Neural progenitor cell (in vitro differentiated cells): ENCODE measurements at regions not wholly inside any gene's neighbourhood (a gene's known extent, or its start where the extent isn't known, plus 50 kb on each side); places are given as distances from the start of the nearest gene placed in this dataset.

Source experiments
- DNase-seq: peaks from one replicate; pipeline ENCODE4 v3.0.0-alpha.2; 2016; ENCODE audit warnings: low spot score
- H2AFZ ChIP-seq: fragments of 200-600 bp; sonication (generic); replicated peaks from 2 replicates; pipeline ENCODE4 v1.6.1; 2016; ENCODE audit warnings: antibody characterized with exemption
- H3F3A ChIP-seq: fragments of 200-600 bp; sonication (generic); 2 replicates; pipeline ENCODE4 v1.6.1; 2016; ENCODE audit warnings: antibody characterized with exemption, low read depth
- H3K27ac ChIP-seq: fragments of 200-600 bp; sonication (generic); 2 replicates; pipeline ENCODE4 v1.5.1; 2016; ENCODE audit warnings: mild to moderate bottlenecking
- H3K27me3 ChIP-seq: fragments of 200-600 bp; sonication (generic); 2 replicates; pipeline ENCODE4 v1.6.1; 2016; ENCODE audit warnings: mild to moderate bottlenecking, moderate library complexity
- H3K36me3 ChIP-seq: fragments of 200-600 bp; sonication (generic); 2 replicates; pipeline ENCODE4 v1.5.1; 2016
- H3K4me1 ChIP-seq: fragments of 200-600 bp; sonication (generic); 2 replicates; pipeline ENCODE4 v1.6.1; 2016; ENCODE audit warnings: mixed run types
- H3K4me2 ChIP-seq: fragments of 200-600 bp; sonication (generic); 2 replicates; pipeline ENCODE4 v1.6.1; 2016
- H3K4me3 ChIP-seq: fragments of 200-600 bp; sonication (generic); 2 replicates; pipeline ENCODE4 v1.5.1; 2016
- H3K79me2 ChIP-seq: fragments of 200-600 bp; sonication (generic); 2 replicates; pipeline ENCODE4 v1.6.1; 2016; ENCODE audit warnings: low read depth
- H3K9ac ChIP-seq: fragments of 200-600 bp; sonication (generic); 2 replicates; pipeline ENCODE4 v1.6.1; 2016
- H3K9me3 ChIP-seq: fragments of 200-600 bp; sonication (generic); 2 replicates; pipeline ENCODE4 v1.5.1; 2016; ENCODE audit warnings: low read depth
- H4K20me1 ChIP-seq: fragments of 200-600 bp; sonication (generic); 2 replicates; pipeline ENCODE4 v1.6.1; 2016; ENCODE audit warnings: low read depth
- H3K27ac Mint-ChIP-seq: 3 replicates; pipeline ENCODE4 v1.8.0; 2021; ENCODE audit warnings: mixed read lengths
- H3K27me3 Mint-ChIP-seq: 2 replicates; pipeline ENCODE4 v1.8.0; 2022; ENCODE audit warnings: low read depth, mild to moderate bottlenecking, inconsistent platforms, moderate library complexity, mixed read lengths; ENCODE audit not compliant: insufficient read depth
- H3K36me3 Mint-ChIP-seq: 3 replicates; pipeline ENCODE4 v1.8.0; 2021; ENCODE audit warnings: mixed read lengths
- H3K4me1 Mint-ChIP-seq: 3 replicates; pipeline ENCODE4 v1.8.0; 2021; ENCODE audit warnings: mixed read lengths
- H3K4me3 Mint-ChIP-seq: 3 replicates; pipeline ENCODE4 v1.8.0; 2021; ENCODE audit warnings: mild to moderate bottlenecking, moderate library complexity, mixed read lengths
- H3K9me3 Mint-ChIP-seq: 3 replicates; pipeline ENCODE4 v1.8.0; 2020; ENCODE audit warnings: mixed read lengths
- EZH2 ChIP-seq: fragments of 200-600 bp; sonication (generic); IDR thresholded peaks from 2 replicates; pipeline ENCODE4 v1.6.1; 2017; ENCODE audit warnings: antibody characterized with exemption, mild to moderate bottlenecking, moderate library complexity
- EZH2phosphoT487 ChIP-seq: fragments of 200-600 bp; sonication (generic); IDR thresholded peaks from 2 replicates; pipeline ENCODE4 v1.6.1; 2017; ENCODE audit warnings: antibody characterized with exemption
- TF ChIP-seq, protein P1 (sequence below): fragments of 200-600 bp; sonication (generic); IDR thresholded peaks from 2 replicates; pipeline ENCODE4 v1.5.1; 2017; ENCODE audit warnings: antibody characterized with exemption, mild to moderate bottlenecking

DNA sequence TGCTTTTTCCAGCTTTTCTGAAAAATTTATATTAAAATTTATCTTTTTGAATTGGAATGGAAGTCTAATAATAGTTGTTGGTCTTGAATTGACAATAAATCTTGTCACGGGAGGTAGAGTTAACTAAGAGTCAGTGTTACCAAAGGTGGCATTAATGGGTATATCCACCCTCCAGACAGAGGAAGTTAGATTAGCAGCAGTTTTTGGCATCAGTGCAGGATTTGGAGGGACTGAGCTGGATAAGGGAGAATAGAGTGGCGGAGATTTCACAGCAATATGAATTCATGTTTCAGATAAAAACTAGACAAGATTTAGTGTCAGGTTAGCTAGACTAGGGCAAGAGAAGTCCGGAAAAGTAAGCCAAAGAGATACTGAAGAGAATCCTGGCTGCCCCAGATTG is 201.3 kb upstream of the ZBTB20 start:
- Mint-ChIP-seq H3K9me3 (peaks cover 3% of the 10 kb centered on the region), H3K4me3 (no peak overlapping the region), H3K4me1 (peaks cover 10% of the 10 kb centered on the region), H3K27me3 (no peaks in the 10 kb centered on the region), H3K36me3 (no peaks in the 10 kb centered on the region), H3K27ac (no peak overlapping the region)
- no peaks in the 10 kb centered on the region for H3K9me3 ChIP-seq
- H3K4me3 ChIP-seq, result no peak overlapping the region
- no peak overlapping the region for H2AFZ ChIP-seq
- H3K4me2 ChIP-seq, result no peak overlapping the region
- no peaks in the 10 kb centered on the region for H3F3A ChIP-seq
- H3K9ac ChIP-seq, result no peak overlapping the region
- DNase-seq, result no peak
- no peaks in the 10 kb centered on the region for H3K79me2 ChIP-seq
- TF ChIP-seq, protein P1, sequence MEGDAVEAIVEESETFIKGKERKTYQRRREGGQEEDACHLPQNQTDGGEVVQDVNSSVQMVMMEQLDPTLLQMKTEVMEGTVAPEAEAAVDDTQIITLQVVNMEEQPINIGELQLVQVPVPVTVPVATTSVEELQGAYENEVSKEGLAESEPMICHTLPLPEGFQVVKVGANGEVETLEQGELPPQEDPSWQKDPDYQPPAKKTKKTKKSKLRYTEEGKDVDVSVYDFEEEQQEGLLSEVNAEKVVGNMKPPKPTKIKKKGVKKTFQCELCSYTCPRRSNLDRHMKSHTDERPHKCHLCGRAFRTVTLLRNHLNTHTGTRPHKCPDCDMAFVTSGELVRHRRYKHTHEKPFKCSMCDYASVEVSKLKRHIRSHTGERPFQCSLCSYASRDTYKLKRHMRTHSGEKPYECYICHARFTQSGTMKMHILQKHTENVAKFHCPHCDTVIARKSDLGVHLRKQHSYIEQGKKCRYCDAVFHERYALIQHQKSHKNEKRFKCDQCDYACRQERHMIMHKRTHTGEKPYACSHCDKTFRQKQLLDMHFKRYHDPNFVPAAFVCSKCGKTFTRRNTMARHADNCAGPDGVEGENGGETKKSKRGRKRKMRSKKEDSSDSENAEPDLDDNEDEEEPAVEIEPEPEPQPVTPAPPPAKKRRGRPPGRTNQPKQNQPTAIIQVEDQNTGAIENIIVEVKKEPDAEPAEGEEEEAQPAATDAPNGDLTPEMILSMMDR, result no peak
- TF ChIP-seq EZH2 (no peak), EZH2phosphoT487 (no peak)
- H4K20me1 ChIP-seq, result no peaks in the 10 kb centered on the region
- H3K4me1 ChIP-seq, result peaks cover 20% of the 10 kb centered on the region
- no peaks in the 10 kb centered on the region for H3K27me3 ChIP-seq
- H3K36me3 ChIP-seq, result peaks cover 3% of the 10 kb centered on the region
- H3K27ac ChIP-seq, result no peak overlapping the region

DNA sequence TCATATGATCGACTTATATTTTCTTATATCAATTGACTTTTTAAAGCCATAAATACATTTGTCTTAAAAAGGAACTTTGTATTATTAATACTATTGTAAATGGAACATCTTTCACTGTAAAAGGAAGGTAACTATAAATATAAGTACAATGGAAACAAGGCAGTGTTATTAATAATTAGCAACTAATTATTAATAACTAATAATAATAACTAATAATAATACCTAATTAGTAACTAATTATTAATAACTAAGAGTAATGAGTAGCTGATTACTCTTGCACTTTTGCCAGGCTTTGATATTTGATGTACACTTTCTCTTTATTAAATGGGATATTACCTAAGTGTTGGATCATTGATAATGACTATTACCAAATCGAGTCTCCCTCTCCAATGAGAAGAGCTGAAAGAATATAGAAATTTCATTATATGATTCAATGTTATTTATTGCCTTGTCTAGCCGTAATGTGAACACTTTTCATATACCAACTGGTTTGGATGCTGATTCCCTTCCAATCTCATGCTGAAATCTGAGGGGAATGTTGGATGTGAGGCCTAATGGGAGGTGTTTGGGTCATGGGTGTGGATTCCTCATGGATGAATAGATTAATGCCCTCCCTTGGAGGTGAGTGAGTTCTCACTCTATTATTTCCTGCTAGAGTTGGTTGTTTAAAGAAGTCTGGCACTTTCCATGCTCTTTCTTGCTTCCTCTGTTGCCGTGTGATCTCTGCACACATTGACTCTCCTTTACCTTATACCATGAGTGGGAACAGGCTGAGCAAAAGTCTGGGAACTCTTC is 202.1 kb upstream of the ZBTB20 start:
- Histone ChIP-seq H3K4me3 (no peak overlapping the region), H3K4me1 (peaks cover 20% of the 10 kb centered on the region), H4K20me1 (no peaks in the 10 kb centered on the region), H3F3A (no peaks in the 10 kb centered on the region), H3K27me3 (no peaks in the 10 kb centered on the region), H3K4me2 (no peak overlapping the region), H3K36me3 (peaks cover 3% of the 10 kb centered on the region), H2AFZ (no peak overlapping the region), H3K27ac (no peak overlapping the region), H3K79me2 (no peaks in the 10 kb centered on the region), H3K9ac (no peak overlapping the region), H3K9me3 (no peaks in the 10 kb centered on the region)
- no peak overlapping the region for H3K27ac Mint-ChIP-seq
- DNase-seq, result no peak
- H3K36me3 Mint-ChIP-seq, result no peaks in the 10 kb centered on the region
- TF ChIP-seq EZH2, result no peak
- no peak for TF ChIP-seq EZH2phosphoT487
- TF ChIP-seq, protein P1, result no peak
- H3K27me3 Mint-ChIP-seq, result no peaks in the 10 kb centered on the region
- H3K4me3 Mint-ChIP-seq, result no peak overlapping the region
- H3K4me1 Mint-ChIP-seq, result peaks cover 6% of the 10 kb centered on the region
- peaks cover 3% of the 10 kb centered on the region for H3K9me3 Mint-ChIP-seq

DNA sequence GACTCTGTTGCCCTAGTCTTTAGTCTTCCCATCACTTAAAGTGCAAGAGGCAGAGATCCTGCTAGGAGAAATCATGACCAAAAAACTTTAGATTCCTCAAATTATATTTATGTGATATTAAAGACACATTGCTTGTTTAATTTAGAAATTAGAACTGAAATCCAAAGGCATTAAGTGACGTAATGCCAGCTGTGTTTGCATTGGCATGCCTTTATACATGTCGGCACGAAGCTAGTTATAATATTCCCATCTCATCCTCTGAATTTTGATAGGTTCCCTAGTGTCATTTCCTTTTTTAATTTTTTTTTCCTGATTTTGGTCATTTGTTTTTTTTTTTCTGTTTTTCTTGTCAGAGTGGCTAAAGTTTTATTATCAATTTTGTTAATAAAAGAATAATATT is 203.5 kb upstream of the ZBTB20 start:
- Mint-ChIP-seq H3K9me3 (no peaks in the 10 kb centered on the region), H3K4me1 (peaks cover 6% of the 10 kb centered on the region), H3K36me3 (no peaks in the 10 kb centered on the region), H3K27me3 (no peaks in the 10 kb centered on the region), H3K27ac (no peak overlapping the region), H3K4me3 (no peak overlapping the region)
- no peak overlapping the region for H3K27ac ChIP-seq
- H3K36me3 ChIP-seq, result peaks cover 3% of the 10 kb centered on the region
- H3K79me2 ChIP-seq, result no peaks in the 10 kb centered on the region
- no peak overlapping the region for H3K4me2 ChIP-seq
- H2AFZ ChIP-seq, result no peak overlapping the region
- no peak overlapping the region for H3K9ac ChIP-seq
- no peaks in the 10 kb centered on the region for H3K27me3 ChIP-seq
- H3K9me3 ChIP-seq, result no peaks in the 10 kb centered on the region
- TF ChIP-seq EZH2, result no peak
- TF ChIP-seq, protein P1, result no peak
- TF ChIP-seq EZH2phosphoT487, result no peak
- no peaks in the 10 kb centered on the region for H4K20me1 ChIP-seq
- H3K4me3 ChIP-seq, result no peak overlapping the region
- H3K4me1 ChIP-seq, result peaks cover 20% of the 10 kb centered on the region
- H3F3A ChIP-seq, result no peaks in the 10 kb centered on the region
- no peak for DNase-seq
